ENCODE measurements at regions not wholly inside any gene's neighbourhood (a gene's known extent, or its start where the extent isn't known, plus 50 kb on each side); places are given as distances from the start of the nearest gene placed in this dataset.
A peak's percentile ranks its signal among the peaks of the same experiment; 100 is the strongest.

DNA sequence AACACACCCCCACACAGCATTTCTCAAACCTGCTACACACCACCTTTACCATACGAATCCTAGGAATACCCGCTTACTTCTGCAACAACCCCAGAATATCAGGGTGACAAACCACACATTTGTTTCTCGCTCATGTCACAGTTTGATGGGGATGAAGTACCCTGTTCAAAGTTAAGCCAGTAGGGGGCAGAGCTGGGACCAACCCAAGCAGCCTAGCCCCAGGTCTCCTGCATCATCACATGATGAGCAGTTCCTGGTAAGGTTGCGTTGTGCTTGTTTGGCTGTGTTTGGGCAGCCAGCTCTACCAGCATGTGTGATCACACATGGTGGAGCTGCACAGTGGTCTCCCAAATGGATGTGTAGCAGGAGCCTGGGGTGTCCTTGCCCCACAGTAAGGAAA lies 103.6 kb upstream of the C16orf82 start (continued):
- TF ChIP-seq GABPB1 (CRISPR knock-in tag; IDR thresholded peaks at IDR 0.05) (no peak), ZNF219 (CRISPR knock-in tag; IDR thresholded peaks at IDR 0.05; ENCODE audit: borderline replicate concordance) (no peak)
- TF ChIP-seq, protein P1, sequence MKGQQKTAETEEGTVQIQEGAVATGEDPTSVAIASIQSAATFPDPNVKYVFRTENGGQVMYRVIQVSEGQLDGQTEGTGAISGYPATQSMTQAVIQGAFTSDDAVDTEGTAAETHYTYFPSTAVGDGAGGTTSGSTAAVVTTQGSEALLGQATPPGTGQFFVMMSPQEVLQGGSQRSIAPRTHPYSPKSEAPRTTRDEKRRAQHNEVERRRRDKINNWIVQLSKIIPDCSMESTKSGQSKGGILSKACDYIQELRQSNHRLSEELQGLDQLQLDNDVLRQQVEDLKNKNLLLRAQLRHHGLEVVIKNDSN (CRISPR knock-in tag; IDR thresholded peaks at IDR 0.05), result peak; percentile 73; the same call in 1 of the 2 replicates
- TF ChIP-seq, protein P2, sequence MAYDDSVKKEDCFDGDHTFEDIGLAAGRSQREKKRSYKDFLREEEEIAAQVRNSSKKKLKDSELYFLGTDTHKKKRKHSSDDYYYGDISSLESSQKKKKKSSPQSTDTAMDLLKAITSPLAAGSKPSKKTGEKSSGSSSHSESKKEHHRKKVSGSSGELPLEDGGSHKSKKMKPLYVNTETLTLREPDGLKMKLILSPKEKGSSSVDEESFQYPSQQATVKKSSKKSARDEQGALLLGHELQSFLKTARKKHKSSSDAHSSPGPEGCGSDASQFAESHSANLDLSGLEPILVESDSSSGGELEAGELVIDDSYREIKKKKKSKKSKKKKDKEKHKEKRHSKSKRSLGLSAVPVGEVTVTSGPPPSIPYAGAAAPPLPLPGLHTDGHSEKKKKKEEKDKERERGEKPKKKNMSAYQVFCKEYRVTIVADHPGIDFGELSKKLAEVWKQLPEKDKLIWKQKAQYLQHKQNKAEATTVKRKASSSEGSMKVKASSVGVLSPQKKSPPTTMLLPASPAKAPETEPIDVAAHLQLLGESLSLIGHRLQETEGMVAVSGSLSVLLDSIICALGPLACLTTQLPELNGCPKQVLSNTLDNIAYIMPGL (CRISPR knock-in tag; IDR thresholded peaks at IDR 0.05), result no peak
- TF ChIP-seq, protein P3, sequence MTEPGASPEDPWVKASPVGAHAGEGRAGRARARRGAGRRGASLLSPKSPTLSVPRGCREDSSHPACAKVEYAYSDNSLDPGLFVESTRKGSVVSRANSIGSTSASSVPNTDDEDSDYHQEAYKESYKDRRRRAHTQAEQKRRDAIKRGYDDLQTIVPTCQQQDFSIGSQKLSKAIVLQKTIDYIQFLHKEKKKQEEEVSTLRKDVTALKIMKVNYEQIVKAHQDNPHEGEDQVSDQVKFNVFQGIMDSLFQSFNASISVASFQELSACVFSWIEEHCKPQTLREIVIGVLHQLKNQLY (CRISPR knock-in tag; IDR thresholded peaks at IDR 0.05), result no peak
- TF ChIP-seq, protein P4, sequence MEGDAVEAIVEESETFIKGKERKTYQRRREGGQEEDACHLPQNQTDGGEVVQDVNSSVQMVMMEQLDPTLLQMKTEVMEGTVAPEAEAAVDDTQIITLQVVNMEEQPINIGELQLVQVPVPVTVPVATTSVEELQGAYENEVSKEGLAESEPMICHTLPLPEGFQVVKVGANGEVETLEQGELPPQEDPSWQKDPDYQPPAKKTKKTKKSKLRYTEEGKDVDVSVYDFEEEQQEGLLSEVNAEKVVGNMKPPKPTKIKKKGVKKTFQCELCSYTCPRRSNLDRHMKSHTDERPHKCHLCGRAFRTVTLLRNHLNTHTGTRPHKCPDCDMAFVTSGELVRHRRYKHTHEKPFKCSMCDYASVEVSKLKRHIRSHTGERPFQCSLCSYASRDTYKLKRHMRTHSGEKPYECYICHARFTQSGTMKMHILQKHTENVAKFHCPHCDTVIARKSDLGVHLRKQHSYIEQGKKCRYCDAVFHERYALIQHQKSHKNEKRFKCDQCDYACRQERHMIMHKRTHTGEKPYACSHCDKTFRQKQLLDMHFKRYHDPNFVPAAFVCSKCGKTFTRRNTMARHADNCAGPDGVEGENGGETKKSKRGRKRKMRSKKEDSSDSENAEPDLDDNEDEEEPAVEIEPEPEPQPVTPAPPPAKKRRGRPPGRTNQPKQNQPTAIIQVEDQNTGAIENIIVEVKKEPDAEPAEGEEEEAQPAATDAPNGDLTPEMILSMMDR (IDR thresholded peaks at IDR 0.05), result peak; percentile 50

DNA sequence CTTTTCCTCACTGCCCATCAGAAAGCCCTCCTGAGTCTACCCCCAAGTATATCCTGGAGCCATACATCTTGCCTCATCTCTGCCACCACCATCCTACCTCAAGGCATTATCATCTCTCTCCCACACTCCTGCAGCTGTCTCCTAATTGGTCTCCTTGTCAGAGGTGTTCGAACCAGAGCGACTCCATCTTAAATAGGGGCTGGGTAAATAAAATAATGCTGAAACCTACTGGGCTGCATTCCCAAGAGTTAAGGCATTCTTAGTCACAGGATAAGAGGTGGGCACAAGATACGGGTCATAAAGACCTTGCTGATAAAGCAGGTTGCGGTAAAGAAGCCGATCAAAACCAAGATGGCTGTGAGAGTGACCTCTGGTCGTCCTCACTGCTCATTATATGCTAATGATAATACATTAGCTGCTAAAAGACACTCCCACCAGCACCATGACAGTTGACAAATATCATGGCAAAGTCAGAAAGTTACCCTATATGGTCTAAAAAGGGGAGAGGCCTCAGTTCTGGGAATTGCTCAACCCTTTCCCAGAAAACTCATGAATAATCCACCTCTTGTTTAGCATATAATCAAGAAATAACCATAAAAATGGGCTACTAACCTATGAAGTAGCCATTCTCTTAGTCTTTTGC lies 97.0 kb upstream of the C16orf82 start:
- 0 out of 2 replicates have a peak, but pooled peaks cover 6% of the 10 kb centered on the region for H3K9me3 Mint-ChIP-seq
- no peak overlapping the region for H3K4me3 Mint-ChIP-seq
- peaks cover 6% of the 10 kb centered on the region for H3K4me1 Mint-ChIP-seq
- ATAC-seq (no peak), DNase-seq (ENCODE audit: low spot score) (no peak)
- no peaks in the 10 kb centered on the region for H3K27me3 Mint-ChIP-seq (ENCODE audit: low read depth)
- CTCF ChIA-PET, result no interaction called here
- TF ChIP-seq, protein P5, sequence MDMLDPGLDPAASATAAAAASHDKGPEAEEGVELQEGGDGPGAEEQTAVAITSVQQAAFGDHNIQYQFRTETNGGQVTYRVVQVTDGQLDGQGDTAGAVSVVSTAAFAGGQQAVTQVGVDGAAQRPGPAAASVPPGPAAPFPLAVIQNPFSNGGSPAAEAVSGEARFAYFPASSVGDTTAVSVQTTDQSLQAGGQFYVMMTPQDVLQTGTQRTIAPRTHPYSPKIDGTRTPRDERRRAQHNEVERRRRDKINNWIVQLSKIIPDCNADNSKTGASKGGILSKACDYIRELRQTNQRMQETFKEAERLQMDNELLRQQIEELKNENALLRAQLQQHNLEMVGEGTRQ (CRISPR knock-in tag; IDR thresholded peaks at IDR 0.05), result no peak
- TF ChIP-seq, protein P6, sequence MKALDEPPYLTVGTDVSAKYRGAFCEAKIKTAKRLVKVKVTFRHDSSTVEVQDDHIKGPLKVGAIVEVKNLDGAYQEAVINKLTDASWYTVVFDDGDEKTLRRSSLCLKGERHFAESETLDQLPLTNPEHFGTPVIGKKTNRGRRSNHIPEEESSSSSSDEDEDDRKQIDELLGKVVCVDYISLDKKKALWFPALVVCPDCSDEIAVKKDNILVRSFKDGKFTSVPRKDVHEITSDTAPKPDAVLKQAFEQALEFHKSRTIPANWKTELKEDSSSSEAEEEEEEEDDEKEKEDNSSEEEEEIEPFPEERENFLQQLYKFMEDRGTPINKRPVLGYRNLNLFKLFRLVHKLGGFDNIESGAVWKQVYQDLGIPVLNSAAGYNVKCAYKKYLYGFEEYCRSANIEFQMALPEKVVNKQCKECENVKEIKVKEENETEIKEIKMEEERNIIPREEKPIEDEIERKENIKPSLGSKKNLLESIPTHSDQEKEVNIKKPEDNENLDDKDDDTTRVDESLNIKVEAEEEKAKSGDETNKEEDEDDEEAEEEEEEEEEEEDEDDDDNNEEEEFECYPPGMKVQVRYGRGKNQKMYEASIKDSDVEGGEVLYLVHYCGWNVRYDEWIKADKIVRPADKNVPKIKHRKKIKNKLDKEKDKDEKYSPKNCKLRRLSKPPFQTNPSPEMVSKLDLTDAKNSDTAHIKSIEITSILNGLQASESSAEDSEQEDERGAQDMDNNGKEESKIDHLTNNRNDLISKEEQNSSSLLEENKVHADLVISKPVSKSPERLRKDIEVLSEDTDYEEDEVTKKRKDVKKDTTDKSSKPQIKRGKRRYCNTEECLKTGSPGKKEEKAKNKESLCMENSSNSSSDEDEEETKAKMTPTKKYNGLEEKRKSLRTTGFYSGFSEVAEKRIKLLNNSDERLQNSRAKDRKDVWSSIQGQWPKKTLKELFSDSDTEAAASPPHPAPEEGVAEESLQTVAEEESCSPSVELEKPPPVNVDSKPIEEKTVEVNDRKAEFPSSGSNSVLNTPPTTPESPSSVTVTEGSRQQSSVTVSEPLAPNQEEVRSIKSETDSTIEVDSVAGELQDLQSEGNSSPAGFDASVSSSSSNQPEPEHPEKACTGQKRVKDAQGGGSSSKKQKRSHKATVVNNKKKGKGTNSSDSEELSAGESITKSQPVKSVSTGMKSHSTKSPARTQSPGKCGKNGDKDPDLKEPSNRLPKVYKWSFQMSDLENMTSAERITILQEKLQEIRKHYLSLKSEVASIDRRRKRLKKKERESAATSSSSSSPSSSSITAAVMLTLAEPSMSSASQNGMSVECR (CRISPR knock-in tag; IDR thresholded peaks at IDR 0.05; ENCODE audit: borderline replicate concordance), result no peak
- TF ChIP-seq, protein P7, sequence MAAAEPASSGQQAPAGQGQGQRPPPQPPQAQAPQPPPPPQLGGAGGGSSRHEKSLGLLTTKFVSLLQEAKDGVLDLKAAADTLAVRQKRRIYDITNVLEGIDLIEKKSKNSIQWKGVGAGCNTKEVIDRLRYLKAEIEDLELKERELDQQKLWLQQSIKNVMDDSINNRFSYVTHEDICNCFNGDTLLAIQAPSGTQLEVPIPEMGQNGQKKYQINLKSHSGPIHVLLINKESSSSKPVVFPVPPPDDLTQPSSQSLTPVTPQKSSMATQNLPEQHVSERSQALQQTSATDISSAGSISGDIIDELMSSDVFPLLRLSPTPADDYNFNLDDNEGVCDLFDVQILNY (CRISPR knock-in tag; IDR thresholded peaks at IDR 0.05), result no peak
- TF ChIP-seq, protein P8, sequence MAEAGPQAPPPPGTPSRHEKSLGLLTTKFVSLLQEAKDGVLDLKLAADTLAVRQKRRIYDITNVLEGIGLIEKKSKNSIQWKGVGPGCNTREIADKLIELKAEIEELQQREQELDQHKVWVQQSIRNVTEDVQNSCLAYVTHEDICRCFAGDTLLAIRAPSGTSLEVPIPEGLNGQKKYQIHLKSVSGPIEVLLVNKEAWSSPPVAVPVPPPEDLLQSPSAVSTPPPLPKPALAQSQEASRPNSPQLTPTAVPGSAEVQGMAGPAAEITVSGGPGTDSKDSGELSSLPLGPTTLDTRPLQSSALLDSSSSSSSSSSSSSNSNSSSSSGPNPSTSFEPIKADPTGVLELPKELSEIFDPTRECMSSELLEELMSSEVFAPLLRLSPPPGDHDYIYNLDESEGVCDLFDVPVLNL (CRISPR knock-in tag; IDR thresholded peaks at IDR 0.05; ENCODE audit: borderline replicate concordance, low read depth), result no peak
- TF ChIP-seq ZNF232 (CRISPR knock-in tag; IDR thresholded peaks at IDR 0.05), result no peak
- no peak for TF ChIP-seq GTF2I (CRISPR knock-in tag; conservative IDR thresholded peaks at IDR 0.05)
- no peak for TF ChIP-seq GRHL2 (CRISPR knock-in tag; IDR thresholded peaks at IDR 0.05; ENCODE audit: insufficient replicate concordance, severe bottlenecking)
- TF ChIP-seq PRRX2 (CRISPR knock-in tag; IDR thresholded peaks at IDR 0.05), result no peak
- TF ChIP-seq NR2C2 (CRISPR knock-in tag; IDR thresholded peaks at IDR 0.05), result no peak
- POLR2A ChIA-PET, result no interaction called here
- H3K27ac Mint-ChIP-seq, result no peak overlapping the region
- no peaks in the 10 kb centered on the region for H3K36me3 Mint-ChIP-seq
